MM.1S (cell line): ENCODE measurements at regions not wholly inside any gene's neighbourhood (a gene's known extent, or its start where the extent isn't known, plus 50 kb on each side); places are given as distances from the start of the nearest gene placed in this dataset.

ENCODE experiments used
- DNase-seq: peaks from one replicate; pipeline ENCODE4 v3.0.0-alpha.2; 2015
- H2AFZ ChIP-seq: fragments of 300-600 bp; sonication (generic); 2 replicates; pipeline ENCODE4 v1.6.0; 2016; ENCODE audit warnings: antibody characterized with exemption, low read length
- H3F3A ChIP-seq: fragments of 300-600 bp; sonication (generic); 2 replicates; pipeline ENCODE4 v1.6.1; 2016; ENCODE audit warnings: mild to moderate bottlenecking, antibody characterized with exemption, low read length, moderate library complexity, mixed read lengths; ENCODE audit not compliant: insufficient read depth
- H3K27ac ChIP-seq: fragments of 300-600 bp; sonication (generic); 2 replicates; pipeline ENCODE4 v1.5.1; 2016; ENCODE audit warnings: mild to moderate bottlenecking, low read length
- H3K27me3 ChIP-seq: fragments of 300-600 bp; sonication (generic); replicated peaks from 2 replicates; pipeline ENCODE4 v1.6.0; 2016; ENCODE audit warnings: low read length; ENCODE audit not compliant: insufficient read depth
- H3K36me3 ChIP-seq: fragments of 300-600 bp; sonication (generic); replicated peaks from 2 replicates; pipeline ENCODE4 v1.6.1; 2016; ENCODE audit warnings: mild to moderate bottlenecking, low read length, mixed read lengths; ENCODE audit not compliant: insufficient read depth
- H3K4me1 ChIP-seq: fragments of 300-600 bp; sonication (generic); 2 replicates; pipeline ENCODE4 v1.6.1; 2016; ENCODE audit warnings: low read length, mixed read lengths
- H3K4me2 ChIP-seq: fragments of 300-600 bp; sonication (generic); 2 replicates; pipeline ENCODE4 v1.6.0; 2016; ENCODE audit warnings: low read depth, low read length
- H3K4me3 ChIP-seq: fragments of 300-600 bp; sonication (generic); 2 replicates; pipeline ENCODE4 v1.5.1; 2016; ENCODE audit warnings: low read length, mixed read lengths
- H3K79me2 ChIP-seq: fragments of 300-600 bp; sonication (generic); 2 replicates; pipeline ENCODE4 v1.6.1; 2016; ENCODE audit warnings: mixed run types, low read length, mixed read lengths
- H3K9ac ChIP-seq: fragments of 300-600 bp; sonication (generic); 2 replicates; pipeline ENCODE4 v1.6.1; 2016; ENCODE audit warnings: low read length, mixed read lengths
- H3K9me2 ChIP-seq: fragments of 300-600 bp; sonication (generic); replicated peaks from 2 replicates; pipeline ENCODE4 v1.6.1; 2016; ENCODE audit warnings: mild to moderate bottlenecking, low read length, mixed read lengths; ENCODE audit not compliant: insufficient read depth
- H3K9me3 ChIP-seq: fragments of 300-600 bp; sonication (generic); replicated peaks from 2 replicates; pipeline ENCODE4 v1.6.1; 2016; ENCODE audit warnings: mild to moderate bottlenecking, low read length, mixed read lengths; ENCODE audit not compliant: insufficient read depth
- H4K20me1 ChIP-seq: fragments of 300-600 bp; sonication (generic); 2 replicates; pipeline ENCODE4 v1.6.1; 2016; ENCODE audit warnings: mild to moderate bottlenecking, low read length, moderate library complexity, mixed read lengths; ENCODE audit not compliant: insufficient read depth
- CTCF ChIP-seq: fragments of 300-600 bp; sonication (generic); IDR thresholded peaks from 2 replicates; pipeline ENCODE4 v1.5.1; 2016; ENCODE audit warnings: antibody characterized with exemption, low read length, mixed read lengths
- EZH2 ChIP-seq: fragments of 300-600 bp; sonication (generic); optimal IDR thresholded peaks from 2 replicates; pipeline ENCODE3; 2017; ENCODE audit warnings: low read depth, mild to moderate bottlenecking, antibody characterized with exemption, low read length, mixed read lengths
- EZH2phosphoT487 ChIP-seq: fragments of 300-600 bp; sonication (generic); IDR thresholded peaks from 2 replicates; pipeline ENCODE4 v1.6.1; 2018; ENCODE audit warnings: antibody characterized with exemption, low read length

- H3K4me2 ChIP-seq = peak overlapping the region; percentile 73
- TF ChIP-seq EZH2phosphoT487 = no peak
- TF ChIP-seq CTCF = no peak
- TF ChIP-seq EZH2 = no peak
- no peak for DNase-seq
Observed at GRCh38 chr3:23659840-23660430, 145.8 kb upstream of the UBE2E1 start.

DNA sequence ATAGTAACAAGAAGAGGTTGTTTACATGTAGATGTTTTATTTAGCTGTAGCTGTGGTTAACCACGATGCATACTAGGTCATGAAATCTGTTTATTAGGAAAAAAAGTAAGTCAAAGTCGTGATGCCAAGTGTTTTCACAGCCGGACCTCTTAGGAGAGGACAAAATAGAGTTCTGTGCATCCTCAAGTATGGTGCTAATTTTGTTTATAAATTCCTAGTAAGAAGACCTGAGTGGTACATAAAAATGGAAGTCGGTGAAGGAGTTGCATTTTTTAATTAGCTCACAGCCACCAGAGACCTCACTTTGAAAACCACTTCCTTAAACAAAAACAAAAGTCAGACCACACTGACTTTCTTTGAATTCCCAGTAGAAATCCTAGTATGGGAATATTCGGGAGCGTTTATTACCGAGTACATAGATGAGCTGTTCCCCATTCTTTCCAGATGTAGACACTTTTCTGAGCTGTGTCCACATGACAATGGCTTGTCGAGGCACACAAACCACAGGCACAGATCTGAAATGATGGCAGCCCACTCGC lies 143.6 kb upstream of the UBE2E1 start:
- H3K4me2 ChIP-seq = peak overlapping the region; percentile 11
- no peak overlapping the region for H3K4me3 ChIP-seq
- H3K4me1 ChIP-seq = peaks cover 26% of the 10 kb centered on the region
- no peaks in the 10 kb centered on the region for H3K79me2 ChIP-seq
- no peak overlapping the region for H3K27ac ChIP-seq
- H3K36me3 ChIP-seq = no peaks in the 10 kb centered on the region
- H3K9me2 ChIP-seq = no peaks in the 10 kb centered on the region
- H3K9ac ChIP-seq = no peak overlapping the region
- no peak for DNase-seq
- H3K9me3 ChIP-seq = no peaks in the 10 kb centered on the region
- TF ChIP-seq EZH2 = no peak
- TF ChIP-seq CTCF = no peak
- no peak for TF ChIP-seq EZH2phosphoT487
- H3F3A ChIP-seq = no peaks in the 10 kb centered on the region
- H3K27me3 ChIP-seq = no peaks in the 10 kb centered on the region
- H2AFZ ChIP-seq = no peak overlapping the region
- no peaks in the 10 kb centered on the region for H4K20me1 ChIP-seq

More at GRCh38 chr3:23659840-23660430, 145.8 kb upstream of the UBE2E1 start:
- no peaks in the 10 kb centered on the region for H3K27me3 ChIP-seq
- peak overlapping the region; percentile 38; the same call in 1 of the 2 replicates for H3K27ac ChIP-seq
- no peaks in the 10 kb centered on the region for H3K36me3 ChIP-seq
- peaks cover 4% of the 10 kb centered on the region for H3F3A ChIP-seq
- no peaks in the 10 kb centered on the region for H3K9me3 ChIP-seq
- H4K20me1 ChIP-seq = no peaks in the 10 kb centered on the region
- H3K4me3 ChIP-seq = no peak overlapping the region
- no peak overlapping the region for H2AFZ ChIP-seq
- peaks cover 7% of the 10 kb centered on the region; the same call in 1 of the 2 replicates for H3K79me2 ChIP-seq
- peaks cover 36% of the 10 kb centered on the region for H3K4me1 ChIP-seq
- H3K9ac ChIP-seq = no peak overlapping the region; the same call in 1 of the 2 replicates
- no peaks in the 10 kb centered on the region for H3K9me2 ChIP-seq

- H3K27ac ChIP-seq = no peak overlapping the region
- H3K27me3 ChIP-seq = no peaks in the 10 kb centered on the region
- H3K36me3 ChIP-seq = no peaks in the 10 kb centered on the region
- H3K4me2 ChIP-seq = no peak overlapping the region
- H4K20me1 ChIP-seq = no peaks in the 10 kb centered on the region
- peaks cover 26% of the 10 kb centered on the region for H3K4me1 ChIP-seq
- no peaks in the 10 kb centered on the region for H3F3A ChIP-seq
- no peak overlapping the region for H2AFZ ChIP-seq
- DNase-seq = no peak
- H3K79me2 ChIP-seq = no peaks in the 10 kb centered on the region
- TF ChIP-seq CTCF = no peak
- TF ChIP-seq EZH2phosphoT487 = no peak
- no peak for TF ChIP-seq EZH2
- H3K9me2 ChIP-seq = no peaks in the 10 kb centered on the region
- no peaks in the 10 kb centered on the region for H3K9me3 ChIP-seq
- no peak overlapping the region for H3K9ac ChIP-seq
- no peak overlapping the region for H3K4me3 ChIP-seq
Observed at GRCh38 chr3:23663246-23663645, 142.5 kb upstream of the UBE2E1 start.
